ENCODE measurements at regions not wholly inside any gene's neighbourhood (a gene's known extent, or its start where the extent isn't known, plus 50 kb on each side); places are given as distances from the start of the nearest gene placed in this dataset.

DNA sequence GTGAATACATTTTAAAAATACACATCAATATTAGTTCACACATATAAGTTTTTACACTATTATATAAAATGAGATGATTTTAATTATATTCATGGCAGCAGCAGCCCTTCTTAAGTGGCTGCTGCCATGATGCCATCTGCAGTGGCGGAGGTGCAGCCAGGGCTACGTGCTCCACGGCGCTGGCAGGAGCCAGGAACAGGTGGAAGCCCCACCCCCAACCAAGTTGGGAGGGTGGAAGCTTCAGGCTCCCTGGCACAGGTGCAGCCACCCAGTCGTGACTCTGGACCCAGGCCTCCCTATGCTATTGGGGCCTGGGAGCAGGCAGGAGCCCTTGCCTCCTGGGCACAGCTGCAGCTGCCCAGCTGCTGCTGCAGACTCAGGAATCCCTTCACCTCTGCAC, 646.9 kb upstream of the PCDH9 start:
- DNase-seq: no peak

GRCh38 chr13:67867206-67867605, 637.1 kb upstream of the PCDH9 start:
- no peak for DNase-seq

- no peak for DNase-seq
These were observed 630.2 kb upstream of the PCDH9 start for GRCh38 chr13:67860315-67860714.

- no peak for DNase-seq
These were observed 629.8 kb upstream of the PCDH9 start for GRCh38 chr13:67859904-67860303.

DNA sequence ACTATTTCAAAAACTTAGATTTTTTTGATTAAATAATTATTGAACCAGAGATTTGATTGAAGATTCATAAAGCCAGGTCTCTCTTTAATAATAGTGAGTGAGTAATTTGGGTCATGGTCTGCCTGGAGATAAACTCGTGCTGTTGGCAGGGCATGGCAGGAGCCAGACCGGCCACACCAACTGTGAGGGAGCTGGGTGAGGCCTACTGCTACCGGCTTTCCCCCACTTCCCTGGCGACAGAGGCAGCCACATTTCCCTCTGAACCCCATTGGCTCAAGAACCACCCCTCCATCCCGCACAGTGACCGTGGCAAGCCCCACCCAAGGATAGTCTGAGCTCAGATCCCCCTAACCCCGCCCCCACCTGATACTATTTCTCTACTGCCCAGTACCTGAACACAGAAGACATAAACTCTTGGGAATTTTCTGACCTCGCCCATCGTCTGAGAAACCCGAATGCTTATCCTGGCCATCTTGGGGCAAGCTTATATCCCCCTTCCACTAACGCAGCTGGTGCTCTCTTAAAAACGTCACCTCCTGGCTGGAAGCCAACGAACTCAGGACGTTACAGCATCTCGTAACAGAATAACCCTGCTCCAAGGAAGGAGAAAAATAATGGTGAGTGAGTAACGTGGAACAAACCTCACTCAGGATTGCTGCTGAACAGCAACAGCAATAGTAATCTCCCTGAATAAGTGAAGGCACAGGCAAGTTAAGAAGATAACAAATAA, 627.6 kb upstream of the PCDH9 start:
- DNase-seq: no peak

DNA sequence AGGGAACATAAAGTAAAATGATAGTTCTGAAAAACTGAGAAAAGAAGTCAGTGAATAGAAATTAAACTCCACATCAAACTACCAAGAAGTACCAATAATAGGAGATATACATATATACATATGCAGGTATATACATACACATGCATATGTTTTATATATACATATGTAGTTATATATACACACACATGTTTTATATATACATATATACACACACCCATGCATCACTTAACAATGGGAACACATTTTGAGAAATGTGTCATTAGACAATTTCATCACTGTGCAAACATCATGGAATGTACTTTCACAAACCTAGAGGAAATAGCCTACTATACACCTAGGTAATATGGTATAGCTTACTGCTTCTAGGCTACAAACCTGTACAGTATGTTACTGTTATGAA, 626.8 kb upstream of the PCDH9 start:
- no peak for DNase-seq

DNA sequence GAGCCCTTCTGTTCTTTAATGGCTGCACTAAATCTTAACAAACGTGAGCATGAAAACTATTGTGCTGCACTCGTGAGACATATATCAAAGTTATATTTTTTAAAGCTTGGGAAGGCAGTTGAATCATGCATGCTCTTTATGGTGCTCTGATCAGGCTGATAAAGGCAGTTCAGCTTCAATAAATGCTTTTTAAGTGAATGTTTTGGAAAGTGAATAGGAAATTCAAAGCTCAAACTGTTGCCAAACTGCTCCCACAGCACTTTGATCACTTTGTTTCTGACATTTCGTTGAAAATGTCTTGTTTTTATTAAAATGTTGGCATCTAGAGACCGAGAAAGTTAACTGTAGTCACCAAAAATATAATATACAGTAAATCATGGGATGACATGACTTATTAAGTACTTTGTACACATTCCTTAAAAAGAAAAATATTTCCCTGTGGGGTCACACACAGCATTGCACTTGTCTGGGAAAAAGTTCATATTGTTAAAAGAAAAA, 625.7 kb upstream of the PCDH9 start:
- DNase-seq: no peak

DNA sequence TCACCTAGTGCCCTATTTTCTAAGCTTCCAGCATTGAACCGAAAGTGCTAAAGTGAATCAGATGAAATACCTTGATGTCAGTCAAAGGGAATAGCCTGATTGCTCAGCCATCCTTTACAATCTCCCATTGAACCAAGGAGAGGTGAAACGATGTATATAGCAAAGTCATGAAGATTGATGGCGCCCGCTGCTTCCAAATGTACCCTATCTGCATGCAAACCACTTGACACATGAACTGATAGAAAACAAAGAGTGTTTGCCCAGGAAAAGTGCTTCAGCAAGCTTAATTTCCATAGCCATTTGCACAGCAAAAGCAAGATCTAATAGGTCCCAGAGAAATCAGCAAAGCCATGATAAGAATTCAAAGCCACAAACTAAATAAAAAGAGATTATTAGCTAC, 624.9 kb upstream of the PCDH9 start:
- no peak for DNase-seq

DNA sequence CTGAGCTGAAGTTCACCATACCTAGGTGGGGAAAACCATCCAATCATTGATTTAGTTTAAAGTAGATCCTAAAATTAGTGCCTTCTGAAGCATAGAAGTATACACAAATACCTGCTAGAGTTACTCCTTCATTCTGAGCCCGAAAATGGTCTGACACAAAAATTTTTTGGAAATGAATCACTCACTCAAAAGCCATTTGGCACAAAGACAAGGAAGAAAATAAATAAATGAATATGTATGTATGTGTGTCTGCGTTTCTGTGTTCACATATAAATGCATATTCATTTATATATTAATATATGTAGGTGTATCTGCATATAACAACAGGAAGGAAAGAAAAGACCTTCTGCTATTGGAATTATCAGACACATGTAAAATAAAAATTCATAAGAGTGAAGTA, 614.4 kb upstream of the PCDH9 start:
- DNase-seq: no peak

GRCh38 chr13:67841071-67841470, 610.9 kb upstream of the PCDH9 start:
- DNase-seq: no peak

- no peak for DNase-seq
These were observed 603.4 kb upstream of the PCDH9 start for GRCh38 chr13:67833564-67833963.

GRCh38 chr13:67829641-67830040, 599.5 kb upstream of the PCDH9 start:
- DNase-seq: no peak

GRCh38 chr13:67827992-67828391, 597.9 kb upstream of the PCDH9 start:
- no peak for DNase-seq

DNA sequence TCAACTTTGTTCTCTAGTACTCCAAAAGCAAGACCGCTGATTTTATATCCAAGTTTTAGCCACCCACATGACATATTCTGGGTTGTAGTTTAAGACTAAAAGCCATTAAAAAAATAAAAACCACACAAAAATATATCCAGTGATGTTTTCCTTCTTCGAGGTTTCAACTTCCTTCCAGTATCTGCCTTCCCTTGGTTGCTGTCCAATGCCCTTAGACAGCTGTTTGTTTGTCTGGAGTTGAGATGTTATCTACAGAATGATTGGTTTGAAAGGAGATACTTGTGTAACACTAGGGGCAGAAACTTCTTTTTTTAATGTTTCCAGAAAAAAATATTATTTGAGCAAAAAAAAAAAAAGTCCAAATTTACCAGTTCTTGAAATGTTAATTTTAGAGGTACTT, 591.5 kb upstream of the PCDH9 start:
- no peak for DNase-seq

DNA sequence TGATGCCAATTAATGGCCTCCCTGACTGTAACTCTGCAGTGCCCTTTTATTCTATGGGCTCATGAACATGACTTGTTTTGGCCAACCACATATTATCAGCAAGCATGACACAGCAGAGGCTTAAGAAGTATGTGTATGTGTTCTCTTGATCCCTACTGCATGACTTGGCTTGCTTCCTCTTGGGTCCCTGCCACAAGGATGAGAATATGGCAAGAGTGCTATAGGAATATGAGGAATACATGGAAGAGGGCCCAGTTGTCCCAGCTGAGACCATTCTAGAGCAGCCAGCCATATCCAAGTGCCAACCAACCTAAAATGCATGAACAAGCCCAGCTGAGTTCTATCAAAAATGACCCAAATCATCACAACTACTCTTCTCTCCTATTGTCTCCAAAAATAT, 576.7 kb upstream of the PCDH9 start:
- peak; percentile 62 for DNase-seq

DNA sequence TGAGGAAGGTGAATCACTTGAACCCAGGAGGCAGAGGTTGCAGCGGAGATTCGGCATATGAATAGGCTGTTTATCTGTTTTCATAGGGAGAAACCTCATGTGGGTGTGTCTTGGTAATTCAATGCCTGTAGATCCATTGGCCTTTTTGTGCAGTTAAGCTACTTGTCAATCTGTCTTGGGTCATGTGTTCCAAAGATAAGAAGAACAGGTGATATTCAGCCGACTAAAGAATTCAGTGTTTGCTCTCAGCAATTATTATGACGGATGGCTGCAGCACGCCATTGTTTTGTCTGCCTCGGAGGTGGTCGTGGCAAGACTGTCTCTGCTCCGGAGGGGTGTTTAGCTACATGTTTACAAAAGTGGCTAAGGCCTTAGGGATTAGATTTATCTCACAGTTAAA, 573.0 kb upstream of the PCDH9 start:
- no peak for DNase-seq

GRCh38 chr13:67792151-67792676, 562.1 kb upstream of the PCDH9 start:
- DNase-seq: no peak

- DNase-seq: no peak
These were observed 560.9 kb upstream of the PCDH9 start for GRCh38 chr13:67791047-67791446.

- DNase-seq: no peak
These were observed 546.0 kb upstream of the PCDH9 start for GRCh38 chr13:67776151-67776550.

DNA sequence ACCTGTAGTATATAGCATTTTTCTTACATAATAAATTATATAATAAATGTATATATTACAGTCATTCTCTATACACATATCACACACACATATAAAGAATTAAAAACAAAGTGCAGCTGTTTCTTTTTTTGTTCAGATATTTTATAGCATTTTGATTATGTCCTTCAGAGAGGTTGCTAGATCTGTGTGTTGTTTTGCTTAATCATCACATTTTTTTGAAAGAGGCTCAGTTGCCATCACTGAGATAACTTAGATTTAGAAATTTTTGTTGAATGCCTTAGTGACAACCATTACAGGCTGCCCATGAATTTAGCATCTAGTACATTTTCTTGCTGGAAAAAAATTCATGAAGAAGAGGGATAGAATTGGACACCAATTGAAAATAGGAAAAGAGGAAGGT, 545.2 kb upstream of the PCDH9 start:
- no peak for DNase-seq

DNA sequence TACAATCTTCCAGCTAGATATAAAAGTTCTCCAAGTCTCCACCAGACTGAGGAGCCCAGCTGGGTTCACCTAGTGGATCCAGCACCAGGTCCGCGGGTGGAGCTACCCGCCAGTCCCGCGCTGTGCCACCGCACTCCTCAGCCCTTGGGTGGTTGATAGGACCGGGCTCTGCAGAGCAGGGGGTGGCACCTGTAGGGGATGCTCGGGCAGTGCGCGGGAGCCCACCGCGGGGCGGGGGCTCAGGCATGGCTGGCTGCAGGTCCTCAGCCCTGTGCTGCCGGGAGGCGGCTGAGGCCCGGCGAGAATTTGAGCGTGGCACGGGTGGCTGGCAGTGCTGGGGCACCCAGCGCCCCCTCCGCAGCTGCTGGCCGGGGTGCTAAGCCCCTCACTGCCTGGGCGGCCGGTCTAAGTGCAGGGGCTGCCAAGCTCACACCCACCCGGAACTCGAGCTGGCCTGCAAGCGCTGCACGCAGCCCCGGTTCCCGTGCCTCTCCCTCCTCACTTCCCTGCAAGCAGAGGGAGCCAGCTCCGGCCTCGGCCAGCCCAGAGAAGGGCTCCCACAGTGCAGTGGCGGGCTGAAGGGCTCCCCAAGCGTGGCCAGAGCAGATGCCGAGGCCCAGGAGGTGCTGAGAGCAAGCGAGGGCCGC, 542.8 kb upstream of the PCDH9 start:
- no peak for DNase-seq

DNA sequence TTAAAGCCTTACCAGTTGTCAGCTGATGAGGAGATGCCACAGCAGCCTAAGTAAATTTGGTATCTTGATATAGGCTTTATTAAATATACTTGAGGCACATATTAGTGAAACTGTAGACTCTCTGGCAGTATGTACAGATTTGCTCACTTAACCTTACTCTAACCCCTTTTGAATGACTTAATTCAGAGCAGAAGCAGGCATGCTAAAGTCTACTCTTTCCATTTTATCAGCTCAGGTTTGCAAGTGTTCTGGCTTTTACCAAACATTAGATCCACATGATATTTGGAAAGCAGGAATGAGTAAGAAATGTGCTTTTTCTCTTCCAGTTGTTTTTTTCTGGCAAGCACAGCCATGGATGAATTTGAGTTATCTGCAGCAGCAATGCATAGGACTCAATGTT, 541.0 kb upstream of the PCDH9 start:
- DNase-seq: no peak

GRCh38 chr13:67769987-67770341, 539.8 kb upstream of the PCDH9 start:
- DNase-seq: no peak

Measured in right hindlimb (tissue), 1 donor.